SK-N-MC (cell line): ENCODE measurements at regions not wholly inside any gene's neighbourhood (a gene's known extent, or its start where the extent isn't known, plus 50 kb on each side); places are given as distances from the start of the nearest gene placed in this dataset.
A peak's percentile ranks its signal among the peaks of the same experiment; 100 is the strongest.

Source experiments
- EZH2 ChIP-seq: fragments of 200-600 bp; sonication (generic); IDR thresholded peaks from one replicate; pipeline ENCODE4 v1.6.1; 2017; ENCODE audit warnings: antibody characterized with exemption
- POLR2AphosphoS5 ChIP-seq: IDR thresholded peaks from 2 replicates; pipeline ENCODE4 v1.6.1; 2012; ENCODE audit warnings: mild to moderate bottlenecking, low read depth, low read length, borderline replicate concordance

- peak; percentile 51; the same call in 1 of the 2 replicates for TF ChIP-seq POLR2AphosphoS5
- TF ChIP-seq EZH2: no peak
These were observed 293.3 kb upstream of the KLF14 start for GRCh38 chr7:131027287-131027773.
